Right cardiac atrium (tissue), 5 donors: ENCODE measurements at regions not wholly inside any gene's neighbourhood (a gene's known extent, or its start where the extent isn't known, plus 50 kb on each side); places are given as distances from the start of the nearest gene placed in this dataset.

Source experiments
- ATAC-seq, 2 donors: fragments of 200-7000 bp; cut with Tn5 transposase; one replicate each; pipeline versions ENCODE4 v1.8.0 to v1.9.1; 2020; ENCODE audit warnings: moderate library complexity in 2 of 2, mild to moderate bottlenecking in 1 of 2
- DNase-seq, 3 donors: peaks; one replicate each; pipeline ENCODE4 v3.0.0-alpha.2; 2020
- H3K27ac ChIP-seq: one replicate; pipeline ENCODE4 v1.5.1; 2013; ENCODE audit warnings: mild to moderate bottlenecking, low read length, control low read depth, moderate library complexity
- H3K27me3 ChIP-seq: one replicate; pipeline ENCODE4 v1.6.1; 2013; ENCODE audit not compliant: control insufficient read depth, insufficient read depth
- H3K4me1 ChIP-seq: one replicate; pipeline ENCODE4 v1.6.1; 2013; ENCODE audit warnings: low read length; ENCODE audit not compliant: control insufficient read depth, insufficient read depth
- H3K4me3 ChIP-seq: one replicate; pipeline ENCODE4 v1.5.1; 2013; ENCODE audit warnings: low read length, control low read depth
- H3K9me3 ChIP-seq: one replicate; pipeline ENCODE4 v1.6.1; 2013; ENCODE audit warnings: low read length; ENCODE audit not compliant: control insufficient read depth
- WGBS: extraction: QIAGEN DNeasy Blood & Tissue Kit; methylation state at CpG from one replicate; pipeline ENCODE4 v1.1.7; 2013; 5-methylcytosine and 5-hydroxymethylcytosine counted together
- intact Hi-C, 4 donors: fragments of 100-400 bp; cut with DNase I; formaldehyde crosslinking; loops; one replicate each; pipeline versions ENCODE4 v1.11.0 to v1.14.0; 2022 to 2023
- donor health status: healthy with polysubstance abuse.
- donor health status: DM: no; HTN: yes; CAD: no.
- donor health status: DM: no; HTN: no; CAD: no.
- donor health status: DM: no; HTN: yes; CAD: no; lungs with severe emphysema.
- donor health status: DM: yes; HTN: yes; CAD: no.

DNA sequence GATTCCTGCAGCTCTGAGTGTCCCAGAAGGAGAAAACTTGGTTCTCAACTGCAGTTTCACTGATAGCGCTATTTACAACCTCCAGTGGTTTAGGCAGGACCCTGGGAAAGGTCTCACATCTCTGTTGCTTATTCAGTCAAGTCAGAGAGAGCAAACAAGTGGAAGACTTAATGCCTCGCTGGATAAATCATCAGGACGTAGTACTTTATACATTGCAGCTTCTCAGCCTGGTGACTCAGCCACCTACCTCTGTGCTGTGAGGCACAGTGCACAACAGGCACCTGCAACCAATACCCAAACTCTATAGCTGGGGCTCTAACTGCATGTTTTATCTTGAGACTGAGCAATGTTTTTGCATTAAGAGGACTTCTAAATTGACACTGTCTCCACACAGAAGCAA lies 379.2 kb upstream of the OR4E1 start:
- DNase-seq (no peak), ATAC-seq (no peak)
- H3K4me3 ChIP-seq = no peak overlapping the region
- intact Hi-C loops = no loop called here
- 55% methylated on average over 3 of the region's 3 CpGs for WGBS
- no peaks in the 10 kb centered on the region for H3K9me3 ChIP-seq
- H3K4me1 ChIP-seq = no peaks in the 10 kb centered on the region
- no peaks in the 10 kb centered on the region for H3K27me3 ChIP-seq
- H3K27ac ChIP-seq = no peak overlapping the region

DNA sequence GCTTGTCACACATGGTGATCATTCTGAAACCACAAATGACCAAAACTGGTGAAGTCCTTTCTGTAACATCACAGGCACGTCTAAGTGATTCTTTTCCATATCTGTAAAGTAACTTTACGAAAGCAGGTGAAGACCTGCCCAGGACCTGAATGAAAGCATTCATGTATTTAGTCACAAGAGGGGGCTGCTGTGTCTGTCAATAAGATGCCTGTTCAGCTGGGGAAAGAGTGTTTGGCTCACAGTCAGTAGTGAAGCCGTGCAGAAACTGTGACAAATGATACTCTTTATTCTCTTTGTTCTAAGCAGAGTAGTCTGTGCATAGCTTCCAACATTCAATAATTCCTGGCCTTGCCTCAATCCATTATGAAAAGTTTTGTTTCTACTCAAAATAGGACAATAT lies 373.5 kb upstream of the OR4E1 start:
- no peak for ATAC-seq
- Histone ChIP-seq H3K27ac (no peak overlapping the region), H3K4me1 (no peaks in the 10 kb centered on the region), H3K9me3 (no peaks in the 10 kb centered on the region), H3K27me3 (no peaks in the 10 kb centered on the region), H3K4me3 (no peak overlapping the region)
- intact Hi-C loops = no loop called here
- WGBS = 24% methylated on average over 3 of the region's 3 CpGs
- no peak for DNase-seq

DNA sequence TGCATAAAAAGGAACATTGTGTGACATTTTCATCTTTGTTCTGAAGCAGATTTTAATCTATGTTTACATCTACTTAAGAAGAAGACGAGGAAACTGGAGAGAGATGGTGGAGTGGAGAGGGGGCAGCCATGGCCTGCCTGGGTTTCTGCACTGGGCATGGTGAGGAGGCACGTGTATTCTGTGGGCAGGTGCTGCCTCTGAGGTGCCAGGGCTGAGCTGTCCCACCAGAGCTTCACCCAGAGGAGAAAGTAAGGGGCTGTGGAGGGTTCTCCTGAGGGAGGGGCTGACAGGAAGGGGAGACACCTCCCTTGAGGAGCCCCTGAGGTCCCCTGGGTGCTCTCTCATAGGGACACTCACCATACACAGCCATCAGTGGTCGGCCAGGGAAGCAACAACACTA lies 372.4 kb upstream of the OR4E1 start:
- Histone ChIP-seq H3K27me3 (no peaks in the 10 kb centered on the region), H3K4me1 (no peaks in the 10 kb centered on the region), H3K4me3 (no peak overlapping the region), H3K27ac (no peak overlapping the region), H3K9me3 (no peaks in the 10 kb centered on the region)
- ATAC-seq (no peak), DNase-seq (no peak)
- WGBS = 61% methylated on average over 3 of the region's 3 CpGs
- intact Hi-C loops = no loop called here

DNA sequence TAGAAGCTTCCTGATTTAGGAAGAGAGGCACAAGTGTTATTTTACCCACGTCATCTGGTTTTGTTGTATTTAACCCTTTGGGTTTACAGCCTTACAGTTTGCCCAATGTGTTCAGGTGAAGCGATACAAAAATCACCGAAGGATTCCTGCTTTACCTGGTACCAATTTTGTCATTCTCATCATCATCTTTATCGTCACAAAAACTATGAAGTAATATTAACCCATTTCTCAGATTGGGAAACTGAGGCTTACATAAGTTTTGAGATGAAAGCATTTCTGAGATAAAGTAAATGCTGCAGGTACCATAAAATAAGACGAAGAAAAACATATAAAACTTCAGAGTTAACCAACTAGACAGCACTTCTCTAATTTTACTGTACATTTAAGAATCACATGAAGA lies 370.6 kb upstream of the OR4E1 start:
- Histone ChIP-seq H3K4me3 (no peak overlapping the region), H3K27ac (no peak overlapping the region), H3K9me3 (no peaks in the 10 kb centered on the region), H3K27me3 (no peaks in the 10 kb centered on the region), H3K4me1 (no peaks in the 10 kb centered on the region)
- intact Hi-C loops = no loop called here
- DNase-seq (no peak), ATAC-seq (no peak)
- WGBS = 66% methylated on average over 5 of the region's 5 CpGs

DNA sequence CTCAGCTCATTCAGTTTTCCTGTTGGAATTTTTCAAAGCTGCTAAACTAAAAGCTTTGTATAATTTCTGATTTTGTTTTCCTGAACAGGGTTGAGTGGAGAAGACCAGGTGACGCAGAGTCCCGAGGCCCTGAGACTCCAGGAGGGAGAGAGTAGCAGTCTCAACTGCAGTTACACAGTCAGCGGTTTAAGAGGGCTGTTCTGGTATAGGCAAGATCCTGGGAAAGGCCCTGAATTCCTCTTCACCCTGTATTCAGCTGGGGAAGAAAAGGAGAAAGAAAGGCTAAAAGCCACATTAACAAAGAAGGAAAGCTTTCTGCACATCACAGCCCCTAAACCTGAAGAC lies 367.1 kb upstream of the OR4E1 start:
- intact Hi-C loops = no loop called here
- H3K4me3 ChIP-seq = no peak overlapping the region
- no peaks in the 10 kb centered on the region for H3K9me3 ChIP-seq
- H3K4me1 ChIP-seq = no peaks in the 10 kb centered on the region
- no peak overlapping the region for H3K27ac ChIP-seq
- H3K27me3 ChIP-seq = no peaks in the 10 kb centered on the region
- DNase-seq (no peak), ATAC-seq (no peak)
- WGBS = 81% methylated on average over 3 of the region's 3 CpGs

DNA sequence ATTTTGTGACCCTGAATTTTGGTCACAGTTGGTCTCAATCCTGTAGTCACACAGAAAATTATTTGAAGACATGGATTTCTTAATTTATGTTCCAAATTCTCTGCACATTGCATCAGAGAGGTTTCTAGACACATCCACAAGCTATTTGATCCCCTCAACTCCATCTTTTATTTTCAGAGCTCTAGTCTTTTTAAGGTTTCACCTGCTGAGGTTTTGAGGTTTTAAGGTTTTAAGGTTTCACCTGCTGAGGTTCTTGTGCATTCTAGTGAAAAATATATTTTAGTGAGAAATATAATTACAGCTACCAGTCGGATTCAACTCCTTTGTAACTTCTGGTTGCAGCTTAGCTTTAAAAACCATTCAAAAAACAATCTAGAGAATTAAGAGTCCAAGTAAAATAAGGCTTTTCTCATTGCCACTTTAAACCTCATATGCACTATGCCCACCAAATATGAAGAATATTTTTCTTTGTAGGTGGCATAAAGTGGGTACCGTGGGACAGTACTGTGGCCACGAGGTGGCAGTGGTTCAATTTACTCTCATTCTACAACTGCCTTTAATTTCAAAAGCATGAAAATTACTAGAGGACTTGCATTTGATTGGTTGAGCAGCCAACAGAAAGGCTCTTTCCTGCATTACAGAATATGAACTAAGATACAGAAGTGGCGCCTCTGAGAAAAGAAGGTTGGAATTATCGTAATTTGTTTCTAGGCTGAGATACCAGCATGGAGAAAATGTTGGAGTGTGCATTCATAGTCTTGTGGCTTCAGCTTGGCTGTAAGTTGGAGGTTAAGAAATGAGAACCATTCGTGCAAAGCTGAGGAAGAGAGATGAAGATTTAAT lies 366.5 kb upstream of the OR4E1 start:
- WGBS = 35% methylated on average over 6 of the region's 6 CpGs
- intact Hi-C loops = no loop called here
- no peaks in the 10 kb centered on the region for H3K9me3 ChIP-seq
- H3K27me3 ChIP-seq = no peaks in the 10 kb centered on the region
- ATAC-seq (no peak), DNase-seq (peak in 2 of 3 donors; percentile 8 to 40)
- no peak overlapping the region for H3K27ac ChIP-seq
- H3K4me1 ChIP-seq = no peaks in the 10 kb centered on the region
- no peak overlapping the region for H3K4me3 ChIP-seq

DNA sequence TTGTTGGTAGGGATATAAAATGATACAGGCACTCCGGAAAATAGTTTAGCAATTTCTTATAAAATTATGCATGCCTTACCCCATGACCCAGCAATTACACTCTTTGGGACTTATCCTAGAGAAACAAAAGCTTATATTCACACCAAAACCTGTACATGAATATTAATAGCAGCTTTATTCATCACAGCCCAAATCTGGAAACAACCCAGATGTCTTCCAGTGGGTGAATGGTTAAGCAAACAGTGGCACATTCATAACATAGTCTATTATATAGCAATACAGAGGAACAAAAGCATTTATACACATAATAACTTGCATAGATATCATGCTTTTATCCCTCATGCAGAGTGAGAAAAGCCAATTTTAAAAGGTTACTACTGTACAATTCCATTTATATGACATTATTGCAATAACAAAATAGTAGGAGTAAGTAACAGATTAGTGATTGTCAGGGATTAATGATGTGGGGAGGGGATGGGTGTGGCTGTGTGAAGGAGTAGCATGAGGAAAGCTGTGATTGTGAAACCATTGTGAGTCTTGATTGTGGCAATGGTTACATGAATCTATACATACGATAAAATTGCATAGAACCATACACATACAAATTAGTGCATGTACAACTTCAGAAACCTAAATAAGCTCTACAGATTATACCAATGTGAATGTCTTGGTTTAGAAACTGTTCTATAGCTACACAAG lies 363.1 kb upstream of the OR4E1 start:
- Histone ChIP-seq H3K4me1 (no peaks in the 10 kb centered on the region), H3K9me3 (no peaks in the 10 kb centered on the region), H3K27ac (no peak overlapping the region), H3K27me3 (no peaks in the 10 kb centered on the region), H3K4me3 (no peak overlapping the region)
- DNase-seq (no peak), ATAC-seq (no peak)
- intact Hi-C loops = no loop called here
- 72% methylated on average over 2 of the region's 2 CpGs for WGBS

DNA sequence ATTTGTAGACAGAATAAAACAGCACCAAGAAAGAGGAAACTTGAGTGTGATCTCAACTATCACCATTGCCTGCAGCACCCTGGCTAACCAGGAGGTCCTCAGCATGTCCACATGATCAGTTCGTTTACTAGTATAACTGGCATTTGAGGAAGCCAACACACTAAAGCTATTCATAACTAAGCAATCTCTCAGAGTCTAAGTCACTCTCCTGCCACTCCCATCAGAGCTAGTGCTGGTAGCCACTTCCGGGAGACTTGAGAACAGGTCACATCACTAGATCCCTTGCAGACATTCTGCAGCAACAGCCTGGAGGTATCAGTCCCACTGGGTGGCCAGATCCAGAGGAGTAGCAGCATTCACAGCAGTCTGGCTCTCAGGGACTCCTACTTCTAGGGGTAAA lies 352.9 kb upstream of the OR4E1 start:
- WGBS = 45% methylated on average over 2 of the region's 2 CpGs
- H3K4me3 ChIP-seq = no peak overlapping the region
- DNase-seq (no peak), ATAC-seq (no peak)
- H3K27me3 ChIP-seq = no peaks in the 10 kb centered on the region
- intact Hi-C loops = no loop called here
- no peaks in the 10 kb centered on the region for H3K9me3 ChIP-seq
- H3K27ac ChIP-seq = no peak overlapping the region
- H3K4me1 ChIP-seq = no peaks in the 10 kb centered on the region

DNA sequence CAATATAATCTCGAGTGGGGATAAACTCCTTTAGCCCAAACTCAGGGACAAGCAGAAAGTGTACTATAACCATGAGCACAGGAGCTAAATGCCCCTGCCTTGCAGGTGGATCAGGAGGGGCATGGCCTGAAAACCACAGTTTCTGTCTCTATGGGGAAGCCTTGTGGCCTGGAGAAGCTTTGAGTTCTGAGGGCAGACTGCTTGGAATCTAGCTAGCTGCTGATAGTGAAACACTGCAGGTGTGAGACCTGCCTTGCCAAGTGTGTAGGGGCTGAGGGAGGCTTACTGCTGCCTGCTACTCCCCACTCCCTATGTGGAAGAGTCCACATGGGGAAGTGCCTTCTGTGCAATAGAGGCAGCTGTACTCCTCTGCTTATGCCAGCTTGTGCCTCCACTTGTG lies 352.3 kb upstream of the OR4E1 start:
- H3K27ac ChIP-seq = no peak overlapping the region

DNA sequence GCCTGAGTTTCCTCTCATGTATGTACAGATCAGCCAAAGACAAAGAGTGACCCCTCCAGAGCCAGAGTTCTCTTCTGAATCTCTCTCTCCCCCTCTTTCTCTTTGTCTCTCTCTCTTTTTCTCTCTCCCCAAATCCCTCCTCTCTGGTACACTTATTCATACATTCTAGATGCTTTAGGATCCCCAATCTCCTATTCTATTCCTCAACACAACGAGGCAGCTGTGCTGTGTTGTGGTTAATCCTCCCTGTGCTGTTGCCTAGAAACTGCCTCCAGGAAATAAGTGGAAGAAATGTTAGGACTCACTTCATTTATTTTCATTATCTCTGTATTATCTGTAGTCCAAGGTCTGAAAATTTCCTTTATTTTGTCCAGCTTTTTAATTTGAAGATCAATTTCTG lies 350.5 kb upstream of the OR4E1 start:
- H3K27ac ChIP-seq = no peak overlapping the region
- 20% methylated on average over 1 of the region's 1 CpG for WGBS
- no peaks in the 10 kb centered on the region for H3K4me1 ChIP-seq
- H3K9me3 ChIP-seq = no peaks in the 10 kb centered on the region
- H3K4me3 ChIP-seq = no peak overlapping the region
- intact Hi-C loops = no loop called here
- no peak for ATAC-seq
- H3K27me3 ChIP-seq = no peaks in the 10 kb centered on the region
- no peak for DNase-seq

More for the DNA sequence above, 352.3 kb upstream of the OR4E1 start:
- Histone ChIP-seq H3K27me3 (no peaks in the 10 kb centered on the region), H3K4me1 (no peaks in the 10 kb centered on the region), H3K9me3 (no peaks in the 10 kb centered on the region), H3K4me3 (no peak overlapping the region)
- ATAC-seq = no peak
- 56% methylated on average over 1 of the region's 1 CpG for WGBS
- intact Hi-C loops = no loop called here
- no peak for DNase-seq

DNA sequence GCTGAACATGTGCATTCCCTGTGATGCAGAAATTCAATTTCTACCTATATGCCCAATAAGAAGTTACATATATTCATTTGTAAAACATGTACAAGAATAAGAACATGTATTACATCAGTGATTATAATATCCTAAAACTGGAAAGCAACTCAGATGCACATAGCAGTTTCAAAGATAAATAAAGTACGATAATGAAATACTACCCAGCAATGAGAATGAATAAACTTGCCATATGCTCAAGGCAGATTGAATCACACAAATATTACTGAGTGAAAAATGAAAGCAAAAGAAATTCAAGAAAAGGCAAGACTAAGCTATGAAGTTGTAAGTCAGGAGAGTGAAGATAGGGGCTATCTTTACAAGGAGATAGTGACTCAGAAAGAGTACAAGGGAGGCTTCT lies 345.3 kb upstream of the OR4E1 start:
- Histone ChIP-seq H3K27me3 (no peaks in the 10 kb centered on the region), H3K4me3 (no peak overlapping the region), H3K4me1 (no peaks in the 10 kb centered on the region), H3K27ac (no peak overlapping the region), H3K9me3 (no peaks in the 10 kb centered on the region)
- no peak for ATAC-seq
- intact Hi-C loops = no loop called here
- WGBS = 70% methylated on average over 1 of the region's 1 CpG
- DNase-seq = no peak
